A549 (cell line): ENCODE measurements at regions not wholly inside any gene's neighbourhood (a gene's known extent, or its start where the extent isn't known, plus 50 kb on each side); places are given as distances from the start of the nearest gene placed in this dataset.

Experiments used
- ATAC-seq, 2 experiments: fragments of 200-7000 bp in 1 of 2; fragments of >200 bp in 1 of 2; cut with Nextera tagmentation in 1 of 2; cut with Tn5 transposase in 1 of 2; 3 replicates each; pipeline versions ENCODE4 v1.8.0 to v1.9.1; 2018 to 2020; ENCODE audit warnings: mild to moderate bottlenecking in 1 of 2, moderate library complexity in 1 of 2
- CTCF ChIA-PET: fragments of 300-600 bp; sonication (Branson Sonifier 250); formaldehyde crosslinking; extraction: SDS; loops from one replicate; lab custom pipeline; 2021; ENCODE audit warnings: antibody characterized with exemption, inconsistent platforms; lab: Yijun Ruan, JAX
- POLR2A ChIA-PET: fragments of 350-600 bp; formaldehyde crosslinking; extraction: SDS; loops from one replicate; lab custom pipeline; 2021; ENCODE audit warnings: antibody characterized with exemption, inconsistent platforms; lab: Yijun Ruan, JAX
- DNase-seq, 2 experiments: peaks; one replicate each; pipeline versions ENCODE4 v3.0.0 to v3.0.0-alpha.2; 2011 to 2016; ENCODE audit warnings: low read depth in 1 of 2, low spot score in 1 of 2
- FAIRE-seq: peaks from 2 replicates; lab custom pipeline; 2011; peaks lifted over from hg19 to GRCh38; lab: Jason Lieb, UNC
- H3K27ac ChIP-seq, 2 experiments: fragments of >200 bp; sonication (Bioruptor Twin); formaldehyde crosslinking; 3 replicates each; pipeline ENCODE4 v1.5.1; 2016 to 2017
- H3K4me1 ChIP-seq: fragments of >200 bp; sonication (Bioruptor Twin); formaldehyde crosslinking; 3 replicates; pipeline ENCODE4 v1.6.1; 2016
- H3K4me2 ChIP-seq: fragments of >200 bp; sonication (Bioruptor Twin); formaldehyde crosslinking; 3 replicates; pipeline ENCODE4 v1.6.1; 2016
- H3K4me3 ChIP-seq: fragments of >200 bp; sonication (Bioruptor Twin); formaldehyde crosslinking; 3 replicates; pipeline ENCODE4 v1.5.1; 2016
- H3K9me3 ChIP-seq: fragments of >200 bp; sonication (Bioruptor Twin); formaldehyde crosslinking; 3 replicates; pipeline ENCODE4 v1.6.1; 2016
- BCL3 ChIP-seq: fragments of >200 bp; sonication (Bioruptor Twin); formaldehyde crosslinking; IDR thresholded peaks from 3 replicates; pipeline ENCODE4 v1.6.1; 2016
- BHLHE40 ChIP-seq: IDR thresholded peaks from 2 replicates; pipeline ENCODE4 v1.6.1; 2012; ENCODE audit warnings: low read depth, low read length, inconsistent platforms
- CBX2 ChIP-seq: fragments of 200-600 bp; sonication (generic); IDR thresholded peaks from 2 replicates; pipeline ENCODE4 v1.6.1; 2016; ENCODE audit warnings: low read depth, mild to moderate bottlenecking, borderline replicate concordance
- CBX8 ChIP-seq: fragments of 200-600 bp; sonication (generic); IDR thresholded peaks from 2 replicates; pipeline ENCODE4 v1.6.1; 2016
- EHMT2 ChIP-seq: fragments of 200-600 bp; sonication (generic); IDR thresholded peaks from 2 replicates; pipeline ENCODE4 v1.6.1; 2016; ENCODE audit warnings: antibody characterized with exemption, low read depth, mild to moderate bottlenecking, moderate library complexity
- ELK1 ChIP-seq: fragments of 150-350 bp; IDR thresholded peaks from 2 replicates; pipeline ENCODE4 v1.6.1; 2014; ENCODE audit warnings: low read depth, mild to moderate bottlenecking, low read length
- ESRRA ChIP-seq: fragments of 150-350 bp; IDR thresholded peaks from 2 replicates; pipeline ENCODE4 v1.6.1; 2014; ENCODE audit warnings: mild to moderate bottlenecking, low read length, borderline replicate concordance
- FOSB ChIP-seq: fragments of 250-450 bp; sonication (Bioruptor Pico); IDR thresholded peaks from 2 replicates; pipeline ENCODE4 v1.5.0; 2020; ENCODE audit warnings: mild to moderate bottlenecking, moderate library complexity
- FOSL2 ChIP-seq, 2 experiments: fragments of 450-650 bp in 1 of 2; fragments of >200 bp in 1 of 2; sonication (Bioruptor Twin) in 1 of 2; formaldehyde crosslinking; IDR thresholded peaks; 2 replicates each; pipeline versions ENCODE4 v1.5.0 to v1.6.1; 2016 to 2020; ENCODE audit warnings: mild to moderate bottlenecking in 1 of 2, moderate library complexity in 1 of 2
- GATA3 ChIP-seq: IDR thresholded peaks from 2 replicates; pipeline ENCODE4 v1.6.1; 2012; ENCODE audit warnings: borderline replicate concordance
- JUNB ChIP-seq: fragments of >200 bp; sonication (Bioruptor Twin); formaldehyde crosslinking; IDR thresholded peaks from 2 replicates; pipeline ENCODE4 v1.6.1; 2016
- KDM5A ChIP-seq: fragments of 200-600 bp; sonication (generic); IDR thresholded peaks from 2 replicates; pipeline ENCODE4 v1.6.1; 2016; ENCODE audit warnings: antibody characterized with exemption, mild to moderate bottlenecking
- MAZ ChIP-seq: fragments of 150-350 bp; IDR thresholded peaks from 2 replicates; pipeline ENCODE4 v1.6.1; 2014; ENCODE audit warnings: antibody characterized with exemption, low read depth, low read length, borderline replicate concordance
- NFE2L2 ChIP-seq: fragments of 150-350 bp; conservative IDR thresholded peaks from 2 replicates; pipeline ENCODE4 v1.6.1; 2014; ENCODE audit warnings: low read length
- NR3C1 ChIP-seq: fragments of >200 bp; sonication (Bioruptor Twin); formaldehyde crosslinking; IDR thresholded peaks from 3 replicates; pipeline ENCODE4 v1.6.1; 2017
- PBX3 ChIP-seq: IDR thresholded peaks from 2 replicates; pipeline ENCODE4 v1.6.1; 2012
- POLR2A ChIP-seq: IDR thresholded peaks from 2 replicates; pipeline ENCODE4 v1.6.1; 2012; ENCODE audit warnings: mild to moderate bottlenecking, low read length
- POLR2AphosphoS2 ChIP-seq: conservative IDR thresholded peaks from 2 replicates; pipeline ENCODE4 v1.6.1; 2012; ENCODE audit warnings: low read length, improper control_type of control experiment, inconsistent platforms
- RCOR1 ChIP-seq: fragments of 150-350 bp; IDR thresholded peaks from 2 replicates; pipeline ENCODE4 v1.6.1; 2014; ENCODE audit warnings: antibody characterized with exemption, low read length, low read depth
- REST ChIP-seq: fragments of 200-600 bp; sonication (generic); IDR thresholded peaks from 2 replicates; pipeline ENCODE4 v1.6.1; 2016; ENCODE audit warnings: antibody characterized with exemption, mild to moderate bottlenecking, moderate library complexity
- RFX5 ChIP-seq: fragments of 450-650 bp; IDR thresholded peaks from 2 replicates; pipeline ENCODE4 v1.7.1; 2014; ENCODE audit warnings: antibody characterized with exemption, mild to moderate bottlenecking, moderate library complexity
- SMC3 ChIP-seq: fragments of >200 bp; sonication (Bioruptor Twin); formaldehyde crosslinking; IDR thresholded peaks from 3 replicates; pipeline ENCODE4 v1.6.1; 2018; ENCODE audit warnings: inconsistent platforms
- ZNF302 ChIP-seq: fragments of 250-450 bp; sonication (Bioruptor Pico); IDR thresholded peaks from 2 replicates; pipeline ENCODE4 v1.9.0; 2021; ENCODE audit warnings: inconsistent platforms, mild to moderate bottlenecking, moderate library complexity
- ZSCAN20 ChIP-seq: fragments of 250-450 bp; sonication (Bioruptor Pico); IDR thresholded peaks from 2 replicates; pipeline ENCODE4 v1.8.0; 2022; ENCODE audit warnings: mild to moderate bottlenecking, moderate library complexity
- WGBS: methylation state at CpG from one replicate; pipeline ENCODE4 v1.1.6; 2017; ENCODE audit errors: missing lambda C conversion rate; 5-methylcytosine and 5-hydroxymethylcytosine counted together

- ATAC-seq (no peak), DNase-seq (no peak)
- no peaks in the 10 kb centered on the region for H3K9me3 ChIP-seq
- ChIA-PET CTCF (no interaction called here), POLR2A (no interaction called here)
- no peak overlapping the region for H3K27ac ChIP-seq
- H3K4me3 ChIP-seq = no peak overlapping the region
- no peak overlapping the region for H3K4me2 ChIP-seq
- H3K4me1 ChIP-seq = peaks cover 9% of the 10 kb centered on the region
- 65% methylated on average over 13 of the region's 13 CpGs for whole genome bisulfite sequencing
- TF ChIP-seq POLR2A (no peak), BHLHE40 (no peak), CBX8 (no peak), ZSCAN20 (no peak), ESRRA (no peak), MAZ (no peak), JUNB (no peak), KDM5A (no peak), BCL3 (no peak), CBX2 (no peak), FOSB (CRISPR knock-in tag) (no peak), PBX3 (no peak), ELK1 (no peak), ZNF302 (CRISPR knock-in tag) (no peak), POLR2AphosphoS2 (no peak), NFE2L2 (no peak), NR3C1 (no peak), FOSL2 (IDR thresholded peaks at IDR 0.05) (no peak), FOSL2 (CRISPR knock-in tag; IDR thresholded peaks at IDR 0.05) (no peak)
- TF ChIP-seq, all 56 proteins: peak for 0
- FAIRE-seq = no peak
These were observed 272.2 kb downstream of the NDUFA10 start for GRCh38 chr2:239752951-239753350.

GRCh38 chr2:239751679-239752355, 273.3 kb downstream of the NDUFA10 start:
- H3K27ac ChIP-seq = no peak overlapping the region
- H3K4me1 ChIP-seq = no peaks in the 10 kb centered on the region
- CTCF ChIA-PET = interaction anchor here (1.3 kb wide), 1 partner anchor 11 kb away, joined by 3 read pairs; no protein-coding TSS in a partner anchor
- FAIRE-seq = no peak
- H3K4me3 ChIP-seq = no peak overlapping the region
- H3K4me2 ChIP-seq = no peak overlapping the region
- no peak for ATAC-seq
- 77% methylated on average over 15 of the region's 24 CpGs for WGBS
- no peak for DNase-seq
- no peaks in the 10 kb centered on the region for H3K9me3 ChIP-seq
- TF ChIP-seq RFX5 (no peak), CBX2 (no peak), RCOR1 (no peak), EHMT2 (no peak), REST (no peak), SMC3 (no peak), GATA3 (no peak), FOSL2 (IDR thresholded peaks at IDR 0.05) (no peak), FOSL2 (CRISPR knock-in tag; IDR thresholded peaks at IDR 0.05) (no peak)
- POLR2A ChIA-PET = no interaction called here
